VCaP (cell line): ENCODE measurements at regions not wholly inside any gene's neighbourhood (a gene's known extent, or its start where the extent isn't known, plus 50 kb on each side); places are given as distances from the start of the nearest gene placed in this dataset.
A peak's percentile ranks its signal among the peaks of the same experiment; 100 is the strongest.

Experiments used
- H3K27ac ChIP-seq: fragments of 450-650 bp; 2 replicates; pipeline ENCODE4 v1.5.1; 2017
- TF ChIP-seq, protein P1 (sequence below): fragments of 450-650 bp; conservative IDR thresholded peaks from 2 replicates; pipeline ENCODE4 v1.5.1; 2017; ENCODE audit warnings: mild to moderate bottlenecking, moderate library complexity

DNA sequence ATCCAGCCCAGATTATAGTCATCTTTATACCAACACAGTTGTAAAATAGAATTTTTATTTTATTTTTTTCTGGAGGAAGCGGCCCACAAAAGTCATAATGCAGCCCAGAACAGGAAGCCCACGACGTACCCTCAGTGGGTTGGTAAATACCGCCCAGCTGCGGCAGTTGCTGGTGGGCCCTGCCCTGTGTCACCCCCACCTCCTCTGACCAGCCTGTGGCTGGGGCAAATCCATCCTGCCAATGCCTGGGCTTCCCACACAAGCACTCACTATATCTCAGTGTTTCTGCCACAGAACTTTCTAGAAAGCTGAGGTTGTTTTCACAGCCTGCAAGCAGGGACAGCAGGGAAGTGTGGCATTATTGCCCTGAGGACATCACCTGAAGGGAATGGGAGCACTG, 171.4 kb upstream of the GSC start:
- TF ChIP-seq, protein P1, sequence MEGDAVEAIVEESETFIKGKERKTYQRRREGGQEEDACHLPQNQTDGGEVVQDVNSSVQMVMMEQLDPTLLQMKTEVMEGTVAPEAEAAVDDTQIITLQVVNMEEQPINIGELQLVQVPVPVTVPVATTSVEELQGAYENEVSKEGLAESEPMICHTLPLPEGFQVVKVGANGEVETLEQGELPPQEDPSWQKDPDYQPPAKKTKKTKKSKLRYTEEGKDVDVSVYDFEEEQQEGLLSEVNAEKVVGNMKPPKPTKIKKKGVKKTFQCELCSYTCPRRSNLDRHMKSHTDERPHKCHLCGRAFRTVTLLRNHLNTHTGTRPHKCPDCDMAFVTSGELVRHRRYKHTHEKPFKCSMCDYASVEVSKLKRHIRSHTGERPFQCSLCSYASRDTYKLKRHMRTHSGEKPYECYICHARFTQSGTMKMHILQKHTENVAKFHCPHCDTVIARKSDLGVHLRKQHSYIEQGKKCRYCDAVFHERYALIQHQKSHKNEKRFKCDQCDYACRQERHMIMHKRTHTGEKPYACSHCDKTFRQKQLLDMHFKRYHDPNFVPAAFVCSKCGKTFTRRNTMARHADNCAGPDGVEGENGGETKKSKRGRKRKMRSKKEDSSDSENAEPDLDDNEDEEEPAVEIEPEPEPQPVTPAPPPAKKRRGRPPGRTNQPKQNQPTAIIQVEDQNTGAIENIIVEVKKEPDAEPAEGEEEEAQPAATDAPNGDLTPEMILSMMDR: no peak
- H3K27ac ChIP-seq: no peak overlapping the region

DNA sequence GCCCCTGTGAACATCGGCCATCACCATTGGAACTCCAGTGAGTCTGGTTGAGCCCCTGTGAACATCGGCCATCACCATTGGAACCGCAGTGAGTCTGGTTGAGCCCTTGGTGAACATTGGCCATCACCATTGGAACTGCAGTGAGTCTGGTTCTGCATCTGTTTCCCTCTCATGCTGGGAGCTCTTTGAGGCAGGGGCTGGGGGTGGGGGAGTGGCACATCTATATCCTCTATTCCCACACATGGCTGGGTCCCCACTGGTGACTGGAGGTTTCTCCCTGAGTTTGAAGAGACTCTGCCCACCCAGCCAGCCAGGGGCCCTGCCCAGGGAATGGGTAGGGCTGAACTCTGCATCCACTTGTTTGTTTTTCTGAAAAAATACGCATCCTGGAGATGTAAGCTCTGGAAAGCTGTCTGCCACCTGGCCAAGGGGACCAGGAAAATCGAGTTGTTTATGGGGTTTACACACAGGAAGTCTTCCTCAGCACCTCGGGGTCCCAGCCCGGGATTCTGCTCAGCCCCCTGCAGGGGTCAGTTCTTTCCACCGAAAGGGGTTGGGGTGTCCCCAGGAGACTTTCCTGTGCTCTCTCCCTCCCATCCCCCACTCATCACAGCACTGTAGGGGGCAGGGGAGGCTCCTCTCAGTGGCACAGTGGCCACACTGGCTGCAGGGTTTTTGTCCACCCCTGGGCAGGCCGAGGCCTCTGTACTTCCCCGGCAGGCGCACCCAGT, 170.5 kb upstream of the GSC start:
- no peak overlapping the region for H3K27ac ChIP-seq
- TF ChIP-seq, protein P1: no peak

DNA sequence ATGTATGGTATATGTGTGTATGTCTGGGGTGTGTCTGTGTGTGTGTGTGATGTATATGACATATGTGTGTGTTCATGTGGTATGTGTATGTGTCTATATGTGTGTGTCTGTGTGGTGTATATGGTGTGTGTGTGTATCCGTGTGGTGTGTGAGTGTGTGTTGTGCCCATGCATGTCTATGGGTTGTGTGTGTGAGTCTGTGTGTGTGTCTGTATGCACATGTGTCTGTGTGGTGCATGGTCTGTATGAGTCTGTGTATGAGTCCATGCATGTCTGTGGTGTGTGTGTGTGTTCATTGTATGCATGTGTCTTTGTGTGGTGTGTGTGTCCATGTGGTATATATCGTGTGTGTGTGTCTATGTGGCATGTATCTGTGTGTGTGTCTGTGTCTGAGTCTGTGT, 168.1 kb upstream of the GSC start:
- no peak overlapping the region; the same call in 1 of the 2 replicates for H3K27ac ChIP-seq
- TF ChIP-seq, protein P1: no peak

DNA sequence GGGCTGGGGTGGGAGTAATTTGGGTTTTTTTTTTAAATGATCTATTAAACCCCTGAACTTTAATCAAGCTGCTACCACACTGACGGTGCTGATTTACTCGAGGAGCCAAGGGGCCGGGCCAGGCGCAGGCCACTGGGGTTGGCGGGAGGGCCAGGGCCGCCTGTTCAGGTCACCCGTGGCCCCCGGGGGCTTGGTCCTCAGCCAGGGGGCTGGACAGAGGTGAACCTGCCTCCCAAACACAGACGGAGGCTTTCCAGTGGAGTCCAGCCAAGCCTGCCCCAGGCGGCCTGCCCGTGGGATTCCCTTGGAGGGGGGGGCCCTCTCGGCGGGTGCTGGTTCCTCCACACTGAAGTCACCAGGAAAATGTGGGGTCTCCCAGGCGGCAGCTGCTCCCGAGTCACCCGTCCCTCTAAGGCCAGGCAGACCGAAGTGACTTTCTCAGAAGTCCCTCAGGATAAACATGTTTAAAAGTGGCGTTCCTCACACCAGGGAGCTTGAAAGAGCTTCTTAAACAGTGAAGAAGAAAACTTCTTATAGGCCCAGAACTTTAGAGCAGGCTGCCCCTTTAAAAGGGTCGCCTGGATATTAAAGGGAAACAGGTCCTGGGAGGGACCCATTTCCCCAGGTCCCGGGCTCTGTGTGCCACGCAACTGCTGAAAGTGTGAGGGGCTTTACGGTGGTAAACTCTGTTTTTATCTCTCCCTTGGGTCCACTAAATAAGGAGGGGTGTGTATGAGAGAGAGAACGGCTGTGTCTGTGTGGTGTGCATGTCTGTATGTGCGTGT, 167.2 kb upstream of the GSC start:
- TF ChIP-seq, protein P1: no peak
- peak overlapping the region; percentile 86 for H3K27ac ChIP-seq

DNA sequence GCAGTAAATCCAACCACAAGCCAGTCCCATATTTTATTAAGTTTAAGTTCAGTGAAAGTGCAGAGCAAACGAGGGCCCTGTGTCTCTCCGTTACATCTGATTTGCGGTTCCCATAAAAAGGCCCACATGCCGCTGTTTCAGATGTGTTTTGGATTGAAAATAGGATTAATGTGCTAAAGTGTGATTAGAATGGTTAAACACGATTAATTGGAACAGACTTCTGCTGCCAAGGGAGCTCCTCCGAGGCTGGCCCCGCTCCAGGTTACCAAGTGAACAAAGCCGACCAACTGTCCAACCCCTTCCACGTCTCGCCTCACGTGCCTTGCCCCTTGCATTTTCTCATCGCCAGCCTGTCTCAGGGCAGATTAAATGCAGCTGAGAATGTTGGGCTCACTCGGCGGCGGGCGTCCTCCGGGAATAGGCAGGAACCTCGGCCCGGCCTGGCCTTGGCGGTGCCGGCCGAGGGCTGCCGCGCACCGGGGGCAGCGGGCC, 166.5 kb upstream of the GSC start:
- H3K27ac ChIP-seq: peak overlapping the region; percentile 86
- TF ChIP-seq, protein P1: no peak

DNA sequence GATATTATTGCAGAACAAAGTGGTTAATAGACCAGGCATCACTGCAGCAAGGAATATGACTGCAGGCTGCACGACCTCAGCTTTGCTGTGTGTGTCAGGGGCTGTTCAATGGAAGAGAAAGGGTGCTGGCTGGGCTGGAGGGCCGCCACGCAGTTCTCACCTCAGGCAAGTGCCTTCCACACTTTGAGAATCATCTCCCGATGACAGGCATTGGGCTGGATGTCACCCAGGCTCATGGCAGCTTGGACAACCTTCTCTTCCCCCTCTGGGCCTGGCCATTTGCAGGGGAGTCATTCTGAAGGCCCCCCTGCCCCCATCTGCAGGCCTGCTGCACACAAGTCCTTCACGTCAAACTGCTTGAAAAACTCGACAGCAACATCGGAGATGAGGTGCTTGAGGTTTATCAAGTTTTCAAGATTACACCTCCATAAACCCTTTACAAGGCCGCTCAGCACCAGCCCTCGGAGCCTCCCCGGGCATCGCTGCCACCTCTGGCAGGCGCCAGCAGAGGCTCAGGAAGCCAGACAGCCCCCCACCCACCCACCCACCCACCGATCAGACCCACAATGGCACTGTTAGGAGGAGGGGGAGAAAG, 165.9 kb upstream of the GSC start:
- H3K27ac ChIP-seq: peak overlapping the region; percentile 86
- TF ChIP-seq, protein P1: no peak

DNA sequence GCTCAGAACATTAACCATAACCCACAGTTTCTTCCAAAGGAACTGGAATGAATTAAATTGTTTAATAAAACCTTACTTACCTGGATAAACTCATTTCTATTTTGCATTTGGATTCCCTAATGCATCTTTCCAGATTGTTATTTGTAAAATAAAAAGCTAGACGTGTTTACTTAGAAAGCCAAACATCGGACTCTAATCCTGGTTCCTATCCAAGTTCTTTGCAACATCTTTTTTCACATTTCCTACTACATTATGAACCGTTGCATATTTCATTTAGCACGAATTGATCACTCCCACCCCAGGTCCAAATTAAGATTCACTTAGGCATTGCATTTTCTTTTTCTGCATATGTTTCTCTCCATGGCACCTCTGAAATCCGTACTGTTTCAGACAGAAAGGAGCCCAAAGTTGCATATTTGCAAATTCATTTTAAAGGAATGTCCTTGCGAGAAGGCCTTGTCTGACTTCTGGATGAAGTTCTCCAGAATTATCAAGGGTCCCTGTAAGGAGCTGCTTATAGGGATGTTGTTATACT, 164.4 kb upstream of the GSC start:
- TF ChIP-seq, protein P1: no peak
- peak overlapping the region; percentile 86 for H3K27ac ChIP-seq
